HepG2 (cell line): ENCODE measurements at regions not wholly inside any gene's neighbourhood (a gene's known extent, or its start where the extent isn't known, plus 50 kb on each side); places are given as distances from the start of the nearest gene placed in this dataset.

ENCODE experiments used
- ATF3 ChIP-seq: sonication (generic); formaldehyde crosslinking; IDR thresholded peaks from 2 replicates; pipeline ENCODE4 v1.4.0; 2020; ENCODE audit warnings: missing genetic modification reagents
- ATF7 ChIP-seq, 2 experiments: fragments of 450-650 bp in 1 of 2; sonication (generic) in 1 of 2; formaldehyde crosslinking in 1 of 2; IDR thresholded peaks; 2 replicates each; pipeline versions ENCODE4 v1.4.0 to v1.6.1; 2016 to 2020; ENCODE audit warnings: antibody characterized with exemption in 1 of 2, mild to moderate bottlenecking in 1 of 2, missing genetic modification reagents in 1 of 2
- CTCF ChIP-seq: sonication (generic); formaldehyde crosslinking; IDR thresholded peaks from 2 replicates; pipeline ENCODE4 v1.5.0; 2020; ENCODE audit warnings: mild to moderate bottlenecking, missing genetic modification reagents, moderate library complexity
- GTF2F1 ChIP-seq: fragments of 150-350 bp; IDR thresholded peaks from 2 replicates; pipeline ENCODE4 v1.6.1; 2014; ENCODE audit warnings: low read length
- HNRNPL ChIP-seq: fragments of 200-400 bp; formaldehyde crosslinking; IDR thresholded peaks from 2 replicates; pipeline ENCODE4 v1.6.1; 2017; ENCODE audit warnings: mild to moderate bottlenecking, low read depth, low read length
- REST ChIP-seq, 2 experiments: IDR thresholded peaks; 2 replicates each; pipeline ENCODE4 v1.6.1; 2011 to 2012; ENCODE audit warnings: low read length in 2 of 2, borderline replicate concordance in 1 of 2, low read depth in 1 of 2, mild to moderate bottlenecking in 1 of 2, moderate library complexity in 1 of 2
- SIN3A ChIP-seq: IDR thresholded peaks from 2 replicates; pipeline ENCODE4 v1.6.1; 2011; ENCODE audit warnings: low read depth, mild to moderate bottlenecking, control low read depth, low read length, borderline replicate concordance

- TF ChIP-seq SIN3A (no peak), GTF2F1 (no peak), CTCF (no peak), REST (IDR thresholded peaks at IDR 0.05; ENCODE audit: borderline replicate concordance in 1 of 2, low read depth in 1 of 2, low read length in 2 of 2) (no peak), HNRNPL (no peak), ATF7 (IDR thresholded peaks at IDR 0.05) (no peak), ATF7 (CRISPR knock-in tag; IDR thresholded peaks at IDR 0.05) (no peak), ATF3 (CRISPR knock-in tag) (no peak)
These were observed 399.0 kb upstream of the BRINP1 start for GRCh38 chr9:119768266-119768665.
